HFF-Myc (cell line): ENCODE measurements at regions not wholly inside any gene's neighbourhood (a gene's known extent, or its start where the extent isn't known, plus 50 kb on each side); places are given as distances from the start of the nearest gene placed in this dataset.
"Not testable (repeated sequence)": the region's sequence is repeated elsewhere in the genome, so short reads cannot be mapped to it uniquely, and the experiment has no call there.

Experiments
- DNase-seq: peaks from one replicate; pipeline ENCODE4 v3.0.0-alpha.2; 2011; ENCODE audit warnings: low read depth; ENCODE audit errors: extremely low read depth
- H3K4me3 ChIP-seq: replicated peaks from 2 replicates; pipeline ENCODE4 v1.5.1; 2011; ENCODE audit warnings: low read depth, mild to moderate bottlenecking, control low read depth, low read length
- CTCF ChIP-seq: IDR thresholded peaks from 2 replicates; pipeline ENCODE4 v1.5.1; 2012; ENCODE audit warnings: mild to moderate bottlenecking, low read depth, low read length, control low read depth; ENCODE audit errors: missing control alignments

DNA sequence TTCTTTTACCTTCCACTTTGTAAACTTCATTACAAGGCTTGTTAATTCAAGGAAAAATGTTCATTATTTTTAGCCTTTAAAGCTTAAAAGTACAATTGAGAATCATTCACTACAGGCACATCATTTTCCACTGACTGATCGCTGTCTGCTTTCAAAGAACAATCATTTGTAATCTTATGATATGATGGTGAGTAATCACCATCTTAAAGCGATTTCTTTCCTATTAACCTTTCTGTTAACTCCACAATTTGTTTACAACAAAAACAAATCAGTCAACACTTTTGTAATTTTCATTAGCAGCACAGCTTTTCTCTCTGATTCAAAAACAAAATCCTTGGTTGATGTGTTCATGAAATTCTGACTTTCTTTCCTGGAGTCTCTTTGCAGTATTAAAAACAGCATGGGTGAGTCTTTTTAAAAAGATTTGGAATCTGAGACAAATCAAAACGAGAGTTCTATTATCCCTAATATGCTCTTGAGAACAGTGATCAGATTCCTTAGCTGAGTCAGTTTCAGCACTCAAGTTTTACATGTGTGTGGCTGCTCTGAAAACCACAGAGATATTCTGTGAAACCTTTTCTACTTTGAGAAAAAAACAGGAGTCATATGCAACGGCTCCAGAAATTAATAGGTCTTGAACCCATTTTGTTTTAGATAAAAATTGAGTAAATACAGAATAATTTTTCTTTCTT lies 145.8 kb upstream of the TMPRSS15 start:
- no peak overlapping the region for H3K4me3 ChIP-seq
- DNase-seq = no peak
- TF ChIP-seq CTCF = no peak

DNA sequence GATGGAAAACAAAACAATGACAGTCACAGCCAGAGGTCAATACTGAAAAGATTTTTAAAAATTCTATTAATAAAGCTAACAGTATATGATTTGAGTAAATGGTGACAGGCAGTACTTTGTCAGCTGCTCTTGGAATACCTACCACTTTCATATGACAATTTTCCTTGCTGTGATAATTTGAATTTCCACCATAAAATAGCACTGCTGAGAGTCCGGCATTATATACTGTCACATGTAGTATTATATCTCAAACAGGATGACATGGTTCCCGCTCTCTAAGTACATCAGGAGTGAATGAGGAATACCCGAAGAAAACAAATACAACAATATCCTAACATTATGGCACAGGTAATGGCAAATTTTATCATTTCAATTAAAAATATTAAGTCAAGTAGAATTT lies 146.8 kb upstream of the TMPRSS15 start:
- H3K4me3 ChIP-seq = no peak overlapping the region
- TF ChIP-seq CTCF = no peak
- no peak for DNase-seq

GRCh38 chr21:18553786-18554185 lies 150.2 kb upstream of the TMPRSS15 start:
- no peak for TF ChIP-seq CTCF
- H3K4me3 ChIP-seq = no peak overlapping the region
- no peak for DNase-seq

DNA sequence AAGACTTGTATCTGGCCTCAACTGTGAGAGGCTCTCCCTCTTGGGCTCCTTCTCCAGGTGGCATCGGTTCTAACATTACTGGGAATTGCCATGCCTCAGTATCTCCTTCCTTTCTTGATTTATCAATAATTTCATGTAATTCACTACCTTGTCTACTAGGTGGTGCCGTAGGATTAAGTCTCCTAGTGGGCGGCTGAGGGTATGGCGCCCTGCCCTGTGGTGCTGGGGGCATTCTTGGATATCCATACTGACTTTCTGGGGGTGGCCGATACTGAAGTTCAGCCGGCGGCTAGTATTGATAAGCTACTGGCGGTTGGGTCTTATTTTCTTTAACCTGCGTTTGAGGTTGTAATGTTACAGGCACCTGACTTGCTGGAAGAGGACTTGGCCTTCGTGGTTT lies 164.2 kb upstream of the TMPRSS15 start:
- H3K4me3 ChIP-seq, DNase-seq: not testable (repeated sequence)

- no peak overlapping the region for H3K4me3 ChIP-seq
- DNase-seq = no peak
- TF ChIP-seq CTCF = no peak
These were observed 184.5 kb upstream of the TMPRSS15 start for GRCh38 chr21:18588001-18588662.

GRCh38 chr21:18601146-18601545 lies 197.6 kb upstream of the TMPRSS15 start:
- DNase-seq = no peak
- H3K4me3 ChIP-seq = no peak overlapping the region
- no peak for TF ChIP-seq CTCF

DNA sequence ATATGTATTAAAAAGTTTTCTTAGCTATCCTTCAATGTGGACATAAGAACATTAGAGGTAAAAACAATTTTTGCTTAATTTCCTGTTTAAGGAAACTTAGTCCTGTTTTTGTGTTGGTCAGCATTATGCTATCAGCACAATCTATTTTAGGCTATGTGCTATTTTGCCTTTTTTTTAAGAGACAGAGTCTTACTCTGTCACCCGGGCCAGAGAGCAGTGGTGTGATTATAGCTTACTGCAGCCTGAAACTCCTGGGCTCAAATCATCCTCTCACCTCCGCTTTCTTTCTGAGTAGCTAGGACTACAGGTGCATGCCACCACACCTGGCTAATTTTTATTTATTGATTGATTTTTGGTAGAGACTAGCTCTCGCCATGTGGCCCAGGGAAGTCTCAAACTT lies 199.1 kb upstream of the TMPRSS15 start:
- H3K4me3 ChIP-seq = no peak overlapping the region
- TF ChIP-seq CTCF = no peak
- no peak for DNase-seq
